Uterus (tissue), 3 donors: ENCODE measurements at regions not wholly inside any gene's neighbourhood (a gene's known extent, or its start where the extent isn't known, plus 50 kb on each side); places are given as distances from the start of the nearest gene placed in this dataset.

Experiments used
- DNase-seq, 2 donors: peaks; one replicate each; pipeline ENCODE4 v3.0.0-alpha.2; 2019 to 2020
- H3K27ac ChIP-seq, 2 donors: fragments of 200-600 bp; sonication (generic); 1 replicate in 1 of 2; 2 replicates in 1 of 2; pipeline ENCODE4 v1.5.1; 2016 to 2018
- H3K27me3 ChIP-seq, 2 donors: fragments of 200-600 bp; sonication (generic); one replicate each; pipeline ENCODE4 v1.5.1; 2018 to 2019; ENCODE audit warnings: control low read depth in 1 of 2
- H3K36me3 ChIP-seq, 2 donors: fragments of 200-600 bp; sonication (generic); one replicate each; pipeline ENCODE4 v1.5.1; 2019; ENCODE audit warnings: control low read depth in 1 of 2
- H3K4me1 ChIP-seq, 2 donors: fragments of 200-600 bp; sonication (generic); one replicate each; pipeline ENCODE4 v1.5.1; 2018 to 2019; ENCODE audit warnings: control low read depth in 1 of 2
- H3K4me3 ChIP-seq, 2 donors: fragments of 200-600 bp; sonication (generic); 1 replicate in 1 of 2; 2 replicates in 1 of 2; pipeline ENCODE4 v1.5.1; 2018 to 2019; ENCODE audit warnings: mild to moderate bottlenecking in 1 of 2
- H3K9me3 ChIP-seq, 2 donors: fragments of 200-600 bp; sonication (generic); one replicate each; pipeline ENCODE4 v1.5.1; 2019; ENCODE audit warnings: control low read depth in 1 of 2
- POLR2A ChIP-seq, 2 donors: fragments of 450-650 bp; IDR thresholded peaks; one replicate each; pipeline ENCODE4 v1.6.1; 2016; ENCODE audit warnings: antibody characterized with exemption in 2 of 2, mild to moderate bottlenecking in 1 of 2, moderate library complexity in 1 of 2
- intact Hi-C: fragments of 100-400 bp; cut with DNase I; formaldehyde crosslinking; loops from one replicate; pipeline ENCODE4 v1.15.1; 2023; ENCODE audit warnings: low total_unique reads
- TF ChIP-seq, protein P1 (sequence below), 4 experiments: fragments of 200-600 bp in 2 of 4; fragments of 450-650 bp in 2 of 4; sonication (generic) in 2 of 4; IDR thresholded peaks; one replicate each; pipeline ENCODE4 v1.5.1; 2016 to 2019; ENCODE audit warnings: antibody characterized with exemption in 4 of 4, mild to moderate bottlenecking in 2 of 4, moderate library complexity in 1 of 4
- donor health status: DM: yes; HTN: yes; CAD: no.

DNA sequence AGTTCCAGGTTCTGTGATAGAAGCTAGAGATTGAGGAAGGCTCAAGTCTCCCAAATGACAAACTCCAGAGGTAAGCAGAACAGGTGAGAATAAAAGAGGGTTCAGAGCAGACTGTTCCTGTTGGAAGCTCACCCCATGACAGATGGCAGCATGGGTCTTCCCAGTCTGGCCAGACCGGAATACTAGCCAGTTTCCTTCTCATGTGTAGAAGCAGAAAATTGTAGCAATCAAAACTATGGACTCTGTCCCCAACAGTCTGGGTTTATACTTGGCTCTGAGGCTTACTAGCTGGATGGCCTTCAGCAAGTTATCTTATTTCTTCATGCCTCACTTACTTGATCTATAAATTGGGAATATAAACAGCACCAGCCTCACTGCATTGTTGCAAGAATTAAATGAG, 494.8 kb downstream of the MN1 start:
- TF ChIP-seq, protein P1, sequence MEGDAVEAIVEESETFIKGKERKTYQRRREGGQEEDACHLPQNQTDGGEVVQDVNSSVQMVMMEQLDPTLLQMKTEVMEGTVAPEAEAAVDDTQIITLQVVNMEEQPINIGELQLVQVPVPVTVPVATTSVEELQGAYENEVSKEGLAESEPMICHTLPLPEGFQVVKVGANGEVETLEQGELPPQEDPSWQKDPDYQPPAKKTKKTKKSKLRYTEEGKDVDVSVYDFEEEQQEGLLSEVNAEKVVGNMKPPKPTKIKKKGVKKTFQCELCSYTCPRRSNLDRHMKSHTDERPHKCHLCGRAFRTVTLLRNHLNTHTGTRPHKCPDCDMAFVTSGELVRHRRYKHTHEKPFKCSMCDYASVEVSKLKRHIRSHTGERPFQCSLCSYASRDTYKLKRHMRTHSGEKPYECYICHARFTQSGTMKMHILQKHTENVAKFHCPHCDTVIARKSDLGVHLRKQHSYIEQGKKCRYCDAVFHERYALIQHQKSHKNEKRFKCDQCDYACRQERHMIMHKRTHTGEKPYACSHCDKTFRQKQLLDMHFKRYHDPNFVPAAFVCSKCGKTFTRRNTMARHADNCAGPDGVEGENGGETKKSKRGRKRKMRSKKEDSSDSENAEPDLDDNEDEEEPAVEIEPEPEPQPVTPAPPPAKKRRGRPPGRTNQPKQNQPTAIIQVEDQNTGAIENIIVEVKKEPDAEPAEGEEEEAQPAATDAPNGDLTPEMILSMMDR (IDR thresholded peaks at IDR 0.05): no peak
- TF ChIP-seq POLR2A (IDR thresholded peaks at IDR 0.05): no peak
- H3K27ac ChIP-seq: no peak overlapping the region
- H3K36me3 ChIP-seq: no peaks in the 10 kb centered on the region
- no peaks in the 10 kb centered on the region for H3K4me1 ChIP-seq
- intact Hi-C loops: no loop called here
- no peak for DNase-seq
- H3K27me3 ChIP-seq: no peaks in the 10 kb centered on the region
- H3K4me3 ChIP-seq: no peak overlapping the region
- no peaks in the 10 kb centered on the region for H3K9me3 ChIP-seq

DNA sequence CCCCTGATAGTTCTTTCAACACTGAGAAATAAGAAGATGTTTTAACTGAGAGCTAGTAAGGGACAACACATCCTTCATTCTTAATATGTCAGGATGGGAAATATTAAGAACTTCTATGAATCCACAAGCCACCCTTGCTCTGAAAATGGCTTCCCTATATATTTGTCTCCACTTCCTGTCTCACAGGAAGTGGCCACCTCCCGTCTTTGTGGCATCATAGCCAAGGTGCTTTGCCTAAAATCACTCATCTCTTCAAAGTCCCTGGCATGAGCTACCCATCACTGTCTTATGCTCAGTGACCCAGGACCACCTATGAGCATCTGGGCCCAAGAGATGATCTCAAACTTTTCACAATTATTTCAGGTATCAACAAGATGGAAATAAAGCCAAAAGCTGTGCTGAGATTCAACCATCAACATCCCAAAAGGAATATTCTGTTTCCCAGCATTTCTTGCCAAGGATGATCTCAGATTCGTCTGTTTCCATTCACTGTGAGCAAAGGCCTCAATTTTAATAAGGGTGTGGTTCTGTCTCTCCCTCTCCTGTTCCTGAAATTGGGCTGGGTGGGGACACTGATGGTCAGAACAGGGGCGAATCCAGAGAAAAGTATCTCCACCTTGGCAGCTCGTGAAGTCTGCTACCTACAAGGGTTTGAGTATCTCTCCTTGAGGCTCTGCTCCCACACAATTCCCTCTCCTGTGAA, 493.9 kb downstream of the MN1 start:
- Histone ChIP-seq H3K36me3 (no peaks in the 10 kb centered on the region), H3K9me3 (no peaks in the 10 kb centered on the region), H3K27ac (peak overlapping the region in 1 of 2 donors; percentile 28), H3K4me1 (no peaks in the 10 kb centered on the region), H3K4me3 (no peak overlapping the region), H3K27me3 (no peaks in the 10 kb centered on the region)
- TF ChIP-seq POLR2A (IDR thresholded peaks at IDR 0.05): no peak
- TF ChIP-seq, protein P1 (IDR thresholded peaks at IDR 0.05): no peak
- no peak for DNase-seq
- intact Hi-C loops: no loop called here

DNA sequence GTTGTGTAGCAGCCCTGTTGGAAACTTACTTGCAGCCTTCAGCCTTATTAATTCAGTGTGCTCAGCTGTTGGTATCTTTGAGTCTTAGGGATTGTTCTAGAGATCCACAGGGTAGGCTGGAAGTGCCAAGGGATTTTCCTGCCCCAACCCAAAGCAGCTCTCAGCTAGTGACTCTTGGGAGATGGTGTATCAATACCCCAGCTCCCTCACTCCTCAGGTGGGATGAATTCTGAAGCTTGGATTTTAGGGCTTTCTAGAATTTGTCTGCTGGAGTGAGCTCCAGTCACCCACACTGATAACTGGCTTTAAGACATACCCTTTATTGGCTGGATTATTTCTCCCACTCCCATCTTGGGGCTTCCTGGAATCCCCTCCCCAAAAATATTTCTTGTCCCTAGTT, 493.0 kb downstream of the MN1 start:
- DNase-seq: no peak
- TF ChIP-seq, protein P1 (IDR thresholded peaks at IDR 0.05): no peak
- TF ChIP-seq POLR2A (IDR thresholded peaks at IDR 0.05): no peak
- Histone ChIP-seq H3K27ac (peak overlapping the region in 1 of 2 donors; percentile 28), H3K4me1 (no peaks in the 10 kb centered on the region), H3K4me3 (no peak overlapping the region), H3K36me3 (no peaks in the 10 kb centered on the region), H3K9me3 (no peaks in the 10 kb centered on the region), H3K27me3 (no peaks in the 10 kb centered on the region)
- intact Hi-C loops: no loop called here

DNA sequence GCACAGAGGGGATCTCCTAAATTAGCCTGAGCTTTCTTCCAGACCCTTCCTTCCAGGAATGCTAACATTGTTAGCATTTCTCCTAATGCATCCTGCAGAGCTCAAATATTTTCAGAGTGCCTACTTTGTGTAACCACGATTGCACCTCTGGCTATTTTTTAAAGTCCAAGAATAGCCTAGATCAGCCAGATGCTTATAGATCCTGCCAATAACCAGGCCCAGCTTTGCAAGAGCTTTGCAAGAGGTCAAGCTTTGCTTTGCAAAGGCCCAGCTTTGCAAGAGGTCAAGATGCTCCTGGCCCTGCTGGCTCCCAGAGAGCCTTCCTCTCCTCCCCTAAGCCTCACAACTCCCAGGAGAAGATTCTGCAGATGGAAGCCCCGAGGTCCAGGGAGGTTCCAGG, 491.9 kb downstream of the MN1 start:
- DNase-seq: no peak
- intact Hi-C loops: no loop called here
- Histone ChIP-seq H3K27me3 (no peaks in the 10 kb centered on the region), H3K4me1 (no peaks in the 10 kb centered on the region), H3K27ac (no peak overlapping the region), H3K4me3 (no peak overlapping the region), H3K9me3 (no peaks in the 10 kb centered on the region), H3K36me3 (no peaks in the 10 kb centered on the region)
- TF ChIP-seq, protein P1 (IDR thresholded peaks at IDR 0.05): no peak
- no peak for TF ChIP-seq POLR2A (IDR thresholded peaks at IDR 0.05)

DNA sequence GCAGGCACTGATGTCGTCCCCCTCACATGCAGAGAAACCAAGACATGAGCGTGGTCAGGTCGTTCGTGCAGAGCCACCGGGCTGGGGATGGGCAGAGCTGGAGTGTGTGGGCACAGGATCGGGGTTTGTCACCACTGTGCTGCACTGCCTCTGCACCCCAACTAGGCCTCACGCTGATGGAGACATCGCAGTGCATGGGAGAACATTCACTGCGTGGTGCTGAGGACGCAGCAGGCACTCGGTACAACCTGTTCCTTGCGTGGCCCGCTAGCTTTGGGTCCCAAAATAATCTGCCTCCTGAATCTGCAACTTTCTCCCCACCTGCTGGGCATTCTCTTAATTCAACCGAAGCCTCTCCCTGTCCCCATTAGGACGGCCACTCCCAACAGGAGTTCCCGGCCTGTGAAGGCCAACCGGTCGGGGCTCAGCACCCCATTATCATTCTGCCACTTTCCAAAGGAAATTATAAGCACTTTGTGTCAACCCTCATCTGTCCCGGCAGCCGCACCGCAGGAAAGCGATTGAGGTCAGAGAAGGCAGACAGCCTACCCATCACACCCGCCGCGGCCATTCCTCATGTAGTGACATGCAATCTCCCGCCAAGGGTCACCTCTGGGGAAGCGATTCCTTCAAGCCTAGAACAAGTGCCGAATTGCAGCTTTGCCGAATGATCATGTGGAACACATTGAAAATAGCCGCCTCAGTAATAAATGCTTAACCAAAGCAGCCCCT, 490.4 kb downstream of the MN1 start:
- Histone ChIP-seq H3K4me3 (no peak overlapping the region), H3K4me1 (no peaks in the 10 kb centered on the region)
- intact Hi-C loops: no loop called here

More for the DNA sequence above, 490.4 kb downstream of the MN1 start:
- Histone ChIP-seq H3K27ac (no peak overlapping the region), H3K9me3 (no peaks in the 10 kb centered on the region), H3K27me3 (no peaks in the 10 kb centered on the region), H3K36me3 (no peaks in the 10 kb centered on the region)
- no peak for DNase-seq
- TF ChIP-seq POLR2A (IDR thresholded peaks at IDR 0.05): no peak
- TF ChIP-seq, protein P1 (IDR thresholded peaks at IDR 0.05): no peak
